Activated naive CD8-positive, alpha-beta T cell (primary cell): ENCODE measurements at regions not wholly inside any gene's neighbourhood (a gene's known extent, or its start where the extent isn't known, plus 50 kb on each side); places are given as distances from the start of the nearest gene placed in this dataset.

Experiments used
- H3K27ac Mint-ChIP-seq: one replicate; pipeline ENCODE4 v1.8.0; 2021; ENCODE audit warnings: mixed read lengths
- H3K27me3 Mint-ChIP-seq: one replicate; pipeline ENCODE4 v1.8.0; 2021; ENCODE audit warnings: mixed read lengths
- H3K36me3 Mint-ChIP-seq: one replicate; pipeline ENCODE4 v1.8.0; 2021; ENCODE audit warnings: mixed read lengths
- H3K4me1 Mint-ChIP-seq: one replicate; pipeline ENCODE4 v1.8.0; 2021; ENCODE audit warnings: low read depth, mixed read lengths
- H3K4me3 Mint-ChIP-seq: one replicate; pipeline ENCODE4 v1.8.0; 2021; ENCODE audit warnings: mild to moderate bottlenecking, mixed read lengths
- H3K9me3 Mint-ChIP-seq: one replicate; pipeline ENCODE4 v1.8.0; 2021; ENCODE audit warnings: low read depth, mixed read lengths

GRCh38 chr2:59874971-59875755, 678.3 kb downstream of the BCL11A start:
- Mint-ChIP-seq H3K27me3 (no peaks in the 10 kb centered on the region), H3K9me3 (no peaks in the 10 kb centered on the region), H3K36me3 (peaks cover 4% of the 10 kb centered on the region), H3K4me3 (no peak overlapping the region), H3K4me1 (peaks cover 7% of the 10 kb centered on the region), H3K27ac (no peak overlapping the region)

- peaks cover 7% of the 10 kb centered on the region for H3K4me1 Mint-ChIP-seq
- no peak overlapping the region for H3K4me3 Mint-ChIP-seq
- no peaks in the 10 kb centered on the region for H3K9me3 Mint-ChIP-seq
- no peaks in the 10 kb centered on the region for H3K27me3 Mint-ChIP-seq
- no peak overlapping the region for H3K27ac Mint-ChIP-seq
- peaks cover 4% of the 10 kb centered on the region for H3K36me3 Mint-ChIP-seq
These were observed 679.1 kb downstream of the BCL11A start for GRCh38 chr2:59874361-59874760.

GRCh38 chr2:59871830-59872229, 681.6 kb downstream of the BCL11A start:
- no peaks in the 10 kb centered on the region for H3K9me3 Mint-ChIP-seq
- peaks cover 7% of the 10 kb centered on the region for H3K4me1 Mint-ChIP-seq
- H3K36me3 Mint-ChIP-seq: peaks cover 4% of the 10 kb centered on the region
- H3K27ac Mint-ChIP-seq: no peak overlapping the region
- no peaks in the 10 kb centered on the region for H3K27me3 Mint-ChIP-seq
- H3K4me3 Mint-ChIP-seq: no peak overlapping the region

- H3K9me3 Mint-ChIP-seq: no peaks in the 10 kb centered on the region
- H3K36me3 Mint-ChIP-seq: no peaks in the 10 kb centered on the region
- peaks cover 10% of the 10 kb centered on the region for H3K4me1 Mint-ChIP-seq
- H3K27me3 Mint-ChIP-seq: no peaks in the 10 kb centered on the region
- no peak overlapping the region for H3K4me3 Mint-ChIP-seq
- no peak overlapping the region for H3K27ac Mint-ChIP-seq
These were observed 684.5 kb downstream of the BCL11A start for GRCh38 chr2:59868981-59869380.

GRCh38 chr2:59866436-59866835, 687.0 kb downstream of the BCL11A start:
- H3K27me3 Mint-ChIP-seq: no peaks in the 10 kb centered on the region
- H3K36me3 Mint-ChIP-seq: peaks cover 3% of the 10 kb centered on the region
- H3K4me1 Mint-ChIP-seq: peaks cover 5% of the 10 kb centered on the region
- no peak overlapping the region for H3K4me3 Mint-ChIP-seq
- H3K9me3 Mint-ChIP-seq: peaks cover 5% of the 10 kb centered on the region
- H3K27ac Mint-ChIP-seq: no peak overlapping the region

- Mint-ChIP-seq H3K27ac (no peak overlapping the region), H3K4me3 (no peak overlapping the region), H3K9me3 (peaks cover 8% of the 10 kb centered on the region), H3K4me1 (no peaks in the 10 kb centered on the region), H3K27me3 (no peaks in the 10 kb centered on the region), H3K36me3 (peaks cover 8% of the 10 kb centered on the region)
These were observed 694.9 kb downstream of the BCL11A start for GRCh38 chr2:59858540-59858939.

- H3K36me3 Mint-ChIP-seq: peaks cover 8% of the 10 kb centered on the region
These were observed 696.3 kb downstream of the BCL11A start for GRCh38 chr2:59857109-59857508.

GRCh38 chr2:59856391-59856790, 697.1 kb downstream of the BCL11A start:
- Mint-ChIP-seq H3K9me3 (peaks cover 3% of the 10 kb centered on the region), H3K27ac (no peak overlapping the region), H3K27me3 (no peaks in the 10 kb centered on the region), H3K36me3 (peaks cover 5% of the 10 kb centered on the region), H3K4me1 (peaks cover 3% of the 10 kb centered on the region), H3K4me3 (no peak overlapping the region)

More at GRCh38 chr2:59857109-59857508, 696.3 kb downstream of the BCL11A start:
- Mint-ChIP-seq H3K27me3 (no peaks in the 10 kb centered on the region), H3K27ac (no peak overlapping the region), H3K4me1 (no peaks in the 10 kb centered on the region), H3K4me3 (no peak overlapping the region), H3K9me3 (peaks cover 3% of the 10 kb centered on the region)

GRCh38 chr2:59853032-59853431, 700.4 kb downstream of the BCL11A start:
- Mint-ChIP-seq H3K4me3 (no peak overlapping the region), H3K9me3 (no peaks in the 10 kb centered on the region), H3K36me3 (no peaks in the 10 kb centered on the region), H3K27ac (no peak overlapping the region), H3K27me3 (no peaks in the 10 kb centered on the region), H3K4me1 (peaks cover 3% of the 10 kb centered on the region)

- Mint-ChIP-seq H3K36me3 (no peaks in the 10 kb centered on the region), H3K9me3 (no peaks in the 10 kb centered on the region), H3K4me3 (no peak overlapping the region), H3K27ac (no peak overlapping the region), H3K27me3 (no peaks in the 10 kb centered on the region), H3K4me1 (peaks cover 3% of the 10 kb centered on the region)
These were observed 701.5 kb downstream of the BCL11A start for GRCh38 chr2:59851836-59852475.

- H3K9me3 Mint-ChIP-seq: no peaks in the 10 kb centered on the region
- H3K4me3 Mint-ChIP-seq: no peak overlapping the region
- no peak overlapping the region for H3K27ac Mint-ChIP-seq
- H3K27me3 Mint-ChIP-seq: no peaks in the 10 kb centered on the region
- peaks cover 3% of the 10 kb centered on the region for H3K4me1 Mint-ChIP-seq
- no peaks in the 10 kb centered on the region for H3K36me3 Mint-ChIP-seq
These were observed 702.9 kb downstream of the BCL11A start for GRCh38 chr2:59850554-59850953.

- no peaks in the 10 kb centered on the region for H3K27me3 Mint-ChIP-seq
- no peak overlapping the region for H3K27ac Mint-ChIP-seq
- peaks cover 5% of the 10 kb centered on the region for H3K9me3 Mint-ChIP-seq
- H3K4me3 Mint-ChIP-seq: no peak overlapping the region
- no peaks in the 10 kb centered on the region for H3K36me3 Mint-ChIP-seq
- no peaks in the 10 kb centered on the region for H3K4me1 Mint-ChIP-seq
These were observed 719.5 kb downstream of the BCL11A start for GRCh38 chr2:59833941-59834340.

GRCh38 chr2:59830601-59831000, 722.9 kb downstream of the BCL11A start:
- no peaks in the 10 kb centered on the region for H3K27me3 Mint-ChIP-seq
- no peaks in the 10 kb centered on the region for H3K36me3 Mint-ChIP-seq
- H3K9me3 Mint-ChIP-seq: peaks cover 5% of the 10 kb centered on the region
- no peaks in the 10 kb centered on the region for H3K4me1 Mint-ChIP-seq
- H3K27ac Mint-ChIP-seq: no peak overlapping the region
- H3K4me3 Mint-ChIP-seq: no peak overlapping the region

- H3K36me3 Mint-ChIP-seq: no peaks in the 10 kb centered on the region
- no peaks in the 10 kb centered on the region for H3K4me1 Mint-ChIP-seq
- no peak overlapping the region for H3K27ac Mint-ChIP-seq
- H3K9me3 Mint-ChIP-seq: peaks cover 2% of the 10 kb centered on the region
- H3K27me3 Mint-ChIP-seq: no peaks in the 10 kb centered on the region
- H3K4me3 Mint-ChIP-seq: no peak overlapping the region
These were observed 725.8 kb downstream of the BCL11A start for GRCh38 chr2:59827677-59828076.

- no peak overlapping the region for H3K4me3 Mint-ChIP-seq
- no peaks in the 10 kb centered on the region for H3K27me3 Mint-ChIP-seq
- no peak overlapping the region for H3K27ac Mint-ChIP-seq
- H3K4me1 Mint-ChIP-seq: no peaks in the 10 kb centered on the region
- no peaks in the 10 kb centered on the region for H3K36me3 Mint-ChIP-seq
- no peaks in the 10 kb centered on the region for H3K9me3 Mint-ChIP-seq
These were observed 727.3 kb downstream of the BCL11A start for GRCh38 chr2:59826177-59826576.

GRCh38 chr2:59824314-59824713, 729.1 kb downstream of the BCL11A start:
- H3K36me3 Mint-ChIP-seq: no peaks in the 10 kb centered on the region
- H3K4me1 Mint-ChIP-seq: no peaks in the 10 kb centered on the region
- H3K9me3 Mint-ChIP-seq: no peaks in the 10 kb centered on the region
- H3K4me3 Mint-ChIP-seq: no peak overlapping the region
- H3K27me3 Mint-ChIP-seq: no peaks in the 10 kb centered on the region
- H3K27ac Mint-ChIP-seq: no peak overlapping the region
